GM19324 (cell line): ENCODE measurements at regions not wholly inside any gene's neighbourhood (a gene's known extent, or its start where the extent isn't known, plus 50 kb on each side); places are given as distances from the start of the nearest gene placed in this dataset.
A peak's percentile ranks its signal among the peaks of the same experiment; 100 is the strongest.
"Not testable (repeated sequence)": the region's sequence is repeated elsewhere in the genome, so short reads cannot be mapped to it uniquely, and the experiment has no call there.

Source experiments
- ATAC-seq: cut with Tn5 transposase; IDR thresholded peaks from one replicate; pipeline ENCODE4 v1.9.1; 2021; ENCODE audit warnings: mild to moderate bottlenecking, moderate library complexity; ENCODE audit not compliant: unreplicated experiment, low FRiP score

DNA sequence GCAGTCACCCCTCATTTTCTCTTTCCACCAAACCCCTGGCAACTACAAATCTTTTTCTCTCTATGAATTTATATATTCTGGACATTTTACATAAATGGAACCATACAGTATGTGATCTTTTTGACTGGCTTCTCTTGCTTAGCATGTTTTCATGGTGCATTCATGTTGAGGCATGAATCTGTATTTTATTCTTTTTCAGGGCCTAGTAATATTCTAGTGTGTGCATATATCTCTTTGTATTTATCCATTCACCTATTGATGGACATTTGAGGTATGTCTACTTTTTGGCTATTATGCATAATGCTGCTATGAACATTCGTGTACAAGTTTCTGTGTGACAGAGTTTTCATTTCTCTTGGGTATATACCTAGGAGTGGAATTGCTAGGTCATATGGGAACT lies 78.2 kb downstream of the HACD1 start:
- ATAC-seq, result no peak

DNA sequence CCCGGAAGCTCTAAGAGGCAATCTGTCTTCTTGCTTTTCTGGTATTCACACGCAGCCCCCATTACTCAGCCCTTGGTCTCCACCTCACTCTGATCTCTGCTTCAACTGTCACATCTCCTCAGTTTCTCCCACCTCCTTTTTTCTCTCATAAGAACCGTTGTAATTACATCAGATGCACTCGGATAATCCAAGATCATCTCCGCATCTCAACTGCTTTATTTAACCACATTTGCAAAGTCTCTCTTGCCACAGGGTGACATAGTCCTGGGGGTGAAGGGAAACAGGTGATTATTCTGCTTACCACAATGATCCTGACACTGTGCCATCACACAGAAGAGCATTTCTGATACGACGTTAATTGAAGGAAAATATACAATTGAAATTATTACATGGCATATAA lies 79.9 kb downstream of the HACD1 start:
- ATAC-seq, result no peak

DNA sequence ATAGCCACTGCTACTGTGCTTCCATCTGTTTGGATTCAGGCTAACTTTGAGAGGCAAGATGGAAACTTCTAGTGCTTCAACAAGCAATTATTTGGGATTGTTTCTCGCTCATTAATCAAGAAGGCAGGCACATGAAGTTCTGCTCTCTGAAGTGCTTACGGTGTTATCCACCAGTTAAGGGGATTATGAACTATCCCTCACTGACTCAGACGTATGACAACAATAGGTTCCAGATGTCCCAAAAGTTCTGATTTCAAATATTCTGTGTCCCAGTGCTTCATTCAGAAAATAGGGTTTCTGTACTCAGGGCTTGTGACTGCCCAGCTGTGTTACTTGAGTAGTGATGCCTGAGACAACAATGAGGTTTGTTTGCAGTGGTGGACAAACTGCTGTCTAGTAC lies 81.0 kb downstream of the HACD1 start:
- no peak for ATAC-seq

DNA sequence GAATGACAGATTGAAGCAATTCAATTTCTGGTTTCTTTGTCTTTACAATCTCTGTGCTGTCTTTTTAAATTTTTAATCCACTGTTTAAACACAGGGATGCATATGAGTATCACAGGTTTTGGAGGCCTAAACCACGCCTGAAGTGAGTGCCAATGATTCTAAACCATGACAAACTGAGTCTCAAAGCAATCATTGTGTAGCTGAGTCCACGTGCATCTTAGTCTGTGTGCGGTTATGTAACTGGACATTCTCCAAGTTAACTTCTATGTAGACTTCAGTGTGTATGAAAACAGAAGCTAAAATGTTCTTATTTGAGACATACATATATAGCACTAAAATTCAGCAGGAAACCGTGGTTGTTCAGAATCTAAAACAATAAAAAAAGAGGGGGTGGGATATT lies 79.3 kb upstream of the ST8SIA6 start:
- no peak for ATAC-seq

DNA sequence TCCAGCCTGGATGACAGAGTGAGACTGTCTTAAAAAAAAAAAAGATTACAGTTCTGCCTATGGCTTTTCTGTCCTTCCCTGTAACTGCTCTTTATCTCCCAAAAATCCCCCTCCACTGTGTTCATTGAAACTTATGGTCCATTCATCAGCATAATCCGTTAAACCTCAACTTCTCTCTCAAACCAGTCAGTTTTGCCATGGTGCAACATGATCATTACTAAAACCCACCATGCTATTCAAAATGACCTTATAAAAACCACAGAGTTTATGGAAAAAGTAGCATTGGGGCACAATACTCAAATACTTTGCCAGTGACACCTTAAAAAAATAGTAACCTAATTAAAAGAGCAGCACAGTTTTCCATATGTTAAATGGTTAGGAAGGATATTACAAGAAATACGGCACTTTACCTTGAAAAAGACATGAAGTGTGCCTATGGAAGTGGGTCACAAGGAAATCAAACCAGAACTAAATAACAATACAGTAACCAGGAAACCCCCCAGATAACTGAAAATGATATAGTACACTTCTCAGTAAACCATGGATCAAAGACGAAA lies 74.0 kb upstream of the ST8SIA6 start:
- no peak for ATAC-seq

DNA sequence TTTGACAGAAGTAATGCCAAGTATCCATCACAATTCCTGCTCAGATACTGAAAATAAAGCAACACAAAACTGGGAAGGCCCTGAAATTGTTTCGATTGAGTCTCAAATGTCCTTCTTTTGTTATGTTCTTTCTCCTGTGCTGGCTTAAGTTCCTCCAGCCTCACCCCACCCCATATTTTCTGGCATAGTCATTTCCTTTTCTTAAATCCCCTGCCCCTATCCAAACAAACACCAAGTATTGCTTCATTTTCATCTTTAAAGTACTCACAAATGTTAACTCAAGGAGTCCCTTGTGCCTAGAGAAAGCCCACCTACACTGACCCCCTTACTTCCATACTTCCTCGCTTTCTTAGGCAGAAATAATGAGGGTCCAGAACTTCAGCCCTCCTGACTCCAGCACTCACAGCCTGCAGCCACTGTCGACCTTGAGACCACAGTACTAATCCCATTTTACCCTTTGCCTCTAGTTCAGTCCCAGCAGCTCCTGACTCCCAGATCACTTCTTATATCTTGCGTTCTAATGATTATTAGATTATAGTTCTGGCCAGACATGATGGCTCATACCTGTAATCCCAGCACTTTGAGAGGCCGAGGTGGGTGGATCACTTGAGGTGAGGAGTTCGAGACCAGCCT lies 73.2 kb upstream of the ST8SIA6 start:
- ATAC-seq, result no peak

DNA sequence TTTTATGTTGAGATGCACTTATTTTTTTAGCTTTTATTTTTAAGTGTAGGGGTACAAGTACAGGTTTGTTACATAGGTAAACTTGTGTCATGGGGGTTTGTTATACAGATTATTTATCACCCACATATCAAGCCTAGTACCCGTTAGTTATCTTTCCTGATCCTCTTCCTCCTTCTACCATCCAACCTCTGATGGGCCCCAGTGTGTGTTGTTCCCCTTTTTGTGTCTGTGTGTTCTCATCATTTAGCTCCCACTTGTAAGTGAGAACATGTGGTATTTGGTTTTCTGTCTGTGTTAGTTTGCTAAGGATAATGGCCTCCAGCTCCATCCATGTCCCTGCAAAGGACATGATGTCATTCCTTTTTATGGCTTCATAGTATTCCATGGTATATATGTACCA lies 72.2 kb upstream of the ST8SIA6 start:
- not testable (repeated sequence) for ATAC-seq

DNA sequence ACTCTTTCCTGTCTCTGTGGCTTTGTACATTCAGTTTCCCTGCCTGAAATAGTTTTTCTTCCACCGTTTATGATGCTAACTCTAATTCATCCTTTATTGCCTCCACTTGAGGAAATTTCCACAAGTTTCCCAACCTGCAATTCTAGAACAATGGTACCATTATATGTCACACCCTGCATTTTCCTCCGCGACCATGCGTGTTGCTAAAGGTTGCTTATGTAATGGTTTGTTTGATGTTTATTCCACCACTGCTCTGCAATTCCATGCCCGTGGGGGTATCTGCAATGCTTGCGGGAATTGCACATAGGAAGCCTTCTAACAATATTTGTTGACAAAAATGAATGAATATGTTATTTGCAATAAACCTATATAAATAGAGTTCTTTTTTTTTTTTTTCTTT lies 69.5 kb upstream of the ST8SIA6 start:
- no peak for ATAC-seq

DNA sequence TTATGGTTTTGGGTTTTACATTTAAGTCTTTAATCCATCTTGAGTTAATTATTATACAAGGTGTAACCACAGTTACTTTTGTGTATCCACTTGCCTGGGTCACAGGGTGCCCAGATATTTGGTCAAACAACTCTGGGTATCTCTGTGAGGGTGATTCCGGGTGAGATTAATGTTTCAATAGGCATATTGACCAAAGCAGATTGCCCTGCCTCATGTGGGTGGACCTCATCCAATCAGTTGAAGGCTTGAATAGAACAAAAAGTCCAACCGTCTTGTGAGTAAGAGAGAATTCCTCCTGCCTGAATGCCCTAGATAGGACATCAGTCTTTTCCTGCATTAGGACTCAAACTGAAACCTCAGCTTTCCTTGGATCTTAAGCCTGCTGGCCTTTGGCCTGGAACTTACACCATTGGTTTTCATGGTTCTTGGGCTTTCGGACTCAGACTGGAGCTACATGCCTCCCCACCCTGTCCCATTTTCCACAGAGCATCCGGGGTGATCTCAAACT lies 68.9 kb upstream of the ST8SIA6 start:
- ATAC-seq, result no peak

DNA sequence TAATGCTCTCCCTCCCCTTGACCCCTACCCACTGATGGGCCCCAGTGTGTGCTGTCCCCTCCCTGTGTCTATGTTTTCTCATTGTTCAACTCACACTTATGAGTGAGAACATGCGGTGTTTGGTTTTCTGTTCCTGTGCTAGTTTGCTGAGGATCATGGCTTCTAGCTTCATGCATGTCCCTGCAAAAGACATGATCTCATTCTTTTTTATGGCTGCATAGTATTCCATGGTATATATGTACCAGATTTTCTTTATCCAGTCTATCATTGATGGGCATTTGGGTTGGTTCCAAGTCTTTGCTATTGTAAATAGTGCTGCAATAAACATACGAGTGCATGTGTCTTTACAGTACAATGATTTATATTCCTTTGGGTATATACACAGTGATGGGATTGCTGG lies 67.9 kb upstream of the ST8SIA6 start:
- not testable (repeated sequence) for ATAC-seq

DNA sequence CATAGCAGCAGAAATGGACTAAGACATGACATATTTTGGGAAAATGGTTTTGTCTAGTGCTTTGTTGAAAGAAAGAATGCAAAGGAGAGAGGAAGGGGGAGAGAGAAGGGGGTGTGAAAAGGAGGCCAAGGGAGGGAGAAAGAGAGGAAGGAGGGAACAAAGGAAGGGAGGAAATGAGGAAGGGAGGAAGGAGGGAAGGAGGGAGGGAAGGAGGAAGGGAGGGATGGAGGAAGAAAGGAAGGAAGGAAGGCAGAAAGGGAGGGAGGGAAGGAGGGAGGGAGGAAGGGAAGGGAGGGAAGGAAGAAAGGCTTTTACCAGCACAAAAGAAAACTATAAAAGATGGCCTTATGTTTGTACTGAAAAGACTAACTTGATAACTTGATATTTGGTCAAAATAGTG lies 65.1 kb upstream of the ST8SIA6 start:
- no peak for ATAC-seq

DNA sequence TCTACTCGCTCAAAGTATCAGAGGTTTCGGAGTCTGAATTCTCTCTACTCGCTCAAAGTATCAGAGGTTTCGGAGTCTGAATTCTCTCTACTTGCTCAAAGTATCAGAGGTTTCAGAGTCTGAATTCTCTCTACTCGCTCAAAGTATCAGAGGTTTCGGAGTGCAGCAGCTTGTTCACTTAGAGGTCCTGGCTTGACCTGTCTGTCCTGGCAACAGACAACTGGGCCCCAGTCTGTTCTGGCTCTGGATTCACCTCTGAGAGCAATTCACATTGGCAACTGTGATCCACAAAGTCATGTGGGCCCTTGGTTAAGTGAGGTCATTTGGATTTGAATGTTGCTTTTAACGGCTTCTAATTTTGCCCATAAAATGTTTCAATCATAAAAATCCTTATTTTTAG lies 63.9 kb upstream of the ST8SIA6 start:
- ATAC-seq, result no peak

DNA sequence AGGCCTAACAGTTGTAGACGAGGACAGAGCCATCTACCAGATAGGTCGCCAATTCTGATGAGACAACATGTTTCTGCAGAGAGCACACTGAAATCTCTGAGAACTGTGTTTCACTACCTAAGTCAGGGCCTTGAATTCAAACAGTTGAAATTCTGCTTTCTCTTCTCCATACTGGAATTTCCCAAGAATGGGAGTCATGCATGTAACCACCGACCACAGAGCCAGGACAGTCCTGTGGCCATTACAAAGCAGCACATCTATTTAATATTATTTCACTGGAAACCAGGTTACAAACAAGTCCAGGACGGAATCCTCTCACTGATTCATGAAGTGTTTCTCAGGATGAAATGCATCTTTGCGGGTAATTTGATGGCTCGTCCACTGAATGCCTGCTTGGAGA lies 62.0 kb upstream of the ST8SIA6 start:
- no peak for ATAC-seq

DNA sequence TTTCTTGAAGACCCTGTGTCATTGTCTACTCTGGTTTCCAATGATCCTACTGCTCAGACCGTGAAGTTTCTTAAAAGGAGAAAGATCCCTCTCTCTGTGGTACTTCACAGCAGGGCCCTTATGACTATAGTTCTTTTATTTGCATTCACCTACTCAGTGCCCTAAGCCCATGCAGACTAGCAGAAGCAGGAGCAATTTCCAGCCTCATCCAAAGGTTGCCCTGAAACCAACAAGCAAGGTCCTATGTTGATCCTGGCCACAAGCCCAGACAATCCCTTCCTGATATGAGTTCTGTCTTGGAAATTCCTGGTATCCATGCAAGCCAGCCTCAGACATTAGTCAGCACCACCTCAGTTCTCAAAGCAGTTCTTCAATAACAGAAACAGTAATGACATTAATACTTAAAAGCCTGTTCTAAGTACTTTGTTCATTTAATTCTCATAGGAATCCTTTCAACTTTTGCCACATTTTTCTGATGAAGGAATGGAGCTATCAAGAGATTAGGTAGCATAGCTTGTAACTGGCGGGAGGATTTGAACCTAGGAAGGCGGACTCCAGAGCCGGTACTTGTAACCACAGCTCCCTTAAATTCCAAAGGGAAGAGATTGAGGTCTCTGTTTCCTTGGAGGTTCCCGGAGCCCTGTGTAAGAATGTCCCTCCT lies 58.1 kb upstream of the ST8SIA6 start:
- ATAC-seq, result no peak

DNA sequence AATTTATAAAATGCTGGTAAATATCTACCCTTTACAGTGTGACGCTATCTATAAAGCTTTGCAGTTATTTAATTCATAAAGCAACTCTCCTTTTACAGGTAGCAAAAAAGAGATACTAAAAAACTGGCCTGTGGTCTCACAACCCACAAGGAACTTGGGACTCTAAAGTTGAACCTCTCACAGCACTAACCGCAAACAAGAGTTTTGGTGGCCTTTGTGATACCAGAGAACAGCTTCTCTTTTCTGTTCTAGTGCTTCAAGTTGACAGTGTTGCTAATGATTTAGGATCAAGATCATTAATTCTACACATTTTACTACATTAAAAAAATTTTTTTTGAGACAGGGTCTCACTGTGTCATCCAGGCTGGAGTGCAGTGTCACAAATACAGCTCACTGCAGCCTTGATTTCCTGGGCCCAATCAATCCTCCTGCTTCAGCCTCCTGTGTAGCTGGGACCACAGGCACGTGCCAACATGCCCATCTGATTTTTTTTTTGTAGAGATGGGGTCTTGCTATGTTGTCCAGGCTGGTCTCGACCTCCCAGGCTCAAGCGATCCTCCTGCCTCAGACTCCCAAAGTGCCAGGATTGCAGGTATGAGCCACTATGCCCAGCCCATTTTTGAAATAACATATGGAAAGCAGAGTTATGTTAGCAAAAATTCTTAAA lies 56.0 kb upstream of the ST8SIA6 start:
- peak; percentile 48 for ATAC-seq

DNA sequence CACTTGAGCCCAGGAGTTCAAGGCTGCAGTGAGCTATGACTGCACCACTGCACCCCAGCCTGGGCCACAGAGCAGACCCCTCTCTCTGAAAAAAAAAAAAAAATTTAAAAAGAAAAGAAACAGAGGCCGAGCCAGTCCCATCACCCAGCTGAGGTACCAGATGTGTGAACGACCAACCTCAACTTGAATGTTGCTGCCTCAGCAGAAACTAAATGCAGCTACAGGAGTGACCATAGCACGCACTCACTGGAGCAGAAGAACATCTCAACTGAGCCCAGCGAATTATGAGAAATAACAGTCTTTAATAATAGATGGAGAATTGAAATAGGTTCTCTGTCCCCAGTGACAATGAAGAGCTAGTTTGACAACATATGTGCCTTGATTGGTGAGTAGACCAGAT lies 53.1 kb upstream of the ST8SIA6 start:
- no peak for ATAC-seq

DNA sequence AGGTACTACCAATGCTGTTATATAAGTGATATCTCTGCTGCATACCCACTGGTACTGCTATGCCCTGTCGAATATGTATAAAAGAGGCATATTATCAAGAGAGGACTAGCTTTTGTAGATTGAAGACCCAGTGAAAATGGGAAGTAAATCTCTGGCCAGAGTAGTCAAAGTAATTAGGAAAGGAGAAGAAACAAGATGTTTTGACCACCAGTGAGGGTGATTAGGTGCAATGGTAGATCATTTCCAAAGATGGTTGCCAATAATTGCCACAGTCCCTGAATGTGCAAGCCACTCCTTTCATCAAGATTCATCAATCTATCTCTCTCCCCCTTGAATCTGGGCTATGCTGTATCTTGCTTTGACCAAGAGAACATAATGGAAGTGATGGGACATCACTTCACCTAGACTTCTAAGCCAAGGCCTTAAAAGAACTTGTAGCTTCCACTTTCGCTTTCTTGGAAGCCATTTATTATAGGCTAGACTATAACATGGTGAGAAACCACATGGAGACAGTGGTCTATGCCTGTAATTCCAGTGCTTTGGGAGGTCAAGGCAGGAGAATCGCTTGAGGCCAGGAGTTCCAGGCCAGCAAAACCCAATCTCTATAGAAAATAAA lies 52.6 kb upstream of the ST8SIA6 start:
- no peak for ATAC-seq

DNA sequence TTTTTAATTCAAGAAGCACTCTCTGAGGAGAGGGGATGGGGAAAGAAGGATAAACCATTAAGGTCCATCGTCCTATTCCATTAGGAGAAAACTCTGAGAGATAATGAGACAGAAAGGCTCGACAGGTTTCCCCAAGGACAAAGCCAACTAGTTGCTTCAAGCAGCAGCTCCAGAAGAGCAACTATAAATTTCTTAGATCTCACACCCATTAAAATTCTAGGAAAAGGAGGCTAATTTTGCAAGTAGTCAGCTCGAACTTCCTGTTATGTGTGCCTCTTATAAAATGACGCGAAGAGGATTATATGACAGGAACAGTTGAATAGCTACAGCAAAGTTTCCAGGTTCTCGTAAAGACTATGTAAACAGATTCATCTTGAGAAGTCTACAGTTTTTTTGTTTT lies 52.0 kb upstream of the ST8SIA6 start:
- no peak for ATAC-seq

DNA sequence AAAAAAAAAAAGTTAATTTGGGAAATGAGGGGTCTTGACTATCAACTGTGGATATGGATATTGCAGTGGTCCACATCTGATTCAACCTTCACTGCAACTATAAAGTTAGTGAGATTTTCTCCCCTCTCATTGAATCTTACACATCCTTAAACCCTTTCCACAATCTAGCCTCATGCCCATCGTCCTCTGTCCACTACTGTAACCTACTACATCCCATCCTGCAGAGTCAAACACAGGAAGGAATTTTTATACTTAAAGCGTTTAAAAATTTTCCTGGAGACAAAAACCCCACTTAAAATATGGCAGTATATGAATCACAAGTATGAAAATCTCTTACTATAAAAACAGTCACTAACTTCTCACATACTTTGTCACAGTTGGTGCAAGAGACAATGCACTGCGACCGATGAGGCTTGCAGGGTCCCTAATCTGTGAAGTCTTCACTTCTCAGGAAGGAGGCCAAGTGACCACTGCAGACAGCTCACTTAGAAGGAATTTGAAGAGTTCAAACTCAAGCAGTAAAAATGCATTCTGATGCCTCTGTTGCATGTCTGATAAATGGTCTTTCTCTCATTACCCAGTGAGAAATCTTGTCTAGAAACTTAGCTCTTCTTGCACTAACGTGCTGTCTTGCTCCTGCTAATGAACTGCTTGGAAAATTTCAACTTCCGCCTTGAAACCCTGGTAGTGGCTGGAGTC lies 50.3 kb upstream of the ST8SIA6 start:
- ATAC-seq, result no peak
